Vagina (tissue), 2 donors: ENCODE measurements at regions not wholly inside any gene's neighbourhood (a gene's known extent, or its start where the extent isn't known, plus 50 kb on each side); places are given as distances from the start of the nearest gene placed in this dataset.

Experiments used
- POLR2A ChIP-seq, 2 donors: fragments of 450-650 bp; IDR thresholded peaks; one replicate each; pipeline ENCODE4 v1.6.1; 2017; ENCODE audit warnings: antibody characterized with exemption in 2 of 2, mild to moderate bottlenecking in 2 of 2, moderate library complexity in 2 of 2
- POLR2AphosphoS5 ChIP-seq, 2 donors: sonication (generic); formaldehyde crosslinking; IDR thresholded peaks; one replicate each; pipeline ENCODE4 v1.9.0; 2017; ENCODE audit warnings: antibody characterized with exemption in 2 of 2, mild to moderate bottlenecking in 2 of 2, low read depth in 1 of 2; ENCODE audit not compliant: insufficient read depth in 1 of 2
- TF ChIP-seq, protein P1 (sequence below), 3 experiments: fragments of 450-650 bp in 2 of 3; fragments of 200-600 bp in 1 of 3; sonication (generic) in 1 of 3; IDR thresholded peaks; one replicate each; pipeline ENCODE4 v1.5.1; 2017 to 2019; ENCODE audit warnings: antibody characterized with exemption in 3 of 3, mild to moderate bottlenecking in 2 of 3, moderate library complexity in 2 of 3

DNA sequence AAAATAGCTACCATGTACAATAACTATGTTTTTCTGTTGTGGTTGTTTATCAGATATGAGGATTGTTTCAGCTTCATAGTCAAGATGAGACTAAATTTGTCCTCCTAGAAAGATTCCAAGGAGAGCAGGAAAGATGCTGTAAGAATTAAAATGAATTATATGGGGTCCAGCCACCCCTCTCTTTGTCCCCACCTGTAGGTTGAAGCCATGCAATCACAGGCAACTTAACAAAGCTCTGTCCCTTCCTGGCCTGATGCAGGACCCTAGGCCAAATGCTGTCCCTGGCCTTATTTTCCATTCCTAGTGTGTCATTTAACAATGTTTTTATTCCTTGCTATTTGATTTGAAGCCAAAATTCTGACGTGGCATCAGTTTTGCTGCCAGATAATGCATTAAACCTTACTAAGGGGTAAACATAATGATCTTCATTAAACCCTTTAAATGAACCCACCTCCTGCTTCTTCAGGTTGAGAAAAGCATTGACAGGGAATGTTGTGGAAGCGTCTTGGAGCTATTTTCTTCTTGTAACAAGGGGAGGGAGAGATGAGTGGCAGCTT lies 240.9 kb upstream of the ZNF521 start:
- TF ChIP-seq, protein P1, sequence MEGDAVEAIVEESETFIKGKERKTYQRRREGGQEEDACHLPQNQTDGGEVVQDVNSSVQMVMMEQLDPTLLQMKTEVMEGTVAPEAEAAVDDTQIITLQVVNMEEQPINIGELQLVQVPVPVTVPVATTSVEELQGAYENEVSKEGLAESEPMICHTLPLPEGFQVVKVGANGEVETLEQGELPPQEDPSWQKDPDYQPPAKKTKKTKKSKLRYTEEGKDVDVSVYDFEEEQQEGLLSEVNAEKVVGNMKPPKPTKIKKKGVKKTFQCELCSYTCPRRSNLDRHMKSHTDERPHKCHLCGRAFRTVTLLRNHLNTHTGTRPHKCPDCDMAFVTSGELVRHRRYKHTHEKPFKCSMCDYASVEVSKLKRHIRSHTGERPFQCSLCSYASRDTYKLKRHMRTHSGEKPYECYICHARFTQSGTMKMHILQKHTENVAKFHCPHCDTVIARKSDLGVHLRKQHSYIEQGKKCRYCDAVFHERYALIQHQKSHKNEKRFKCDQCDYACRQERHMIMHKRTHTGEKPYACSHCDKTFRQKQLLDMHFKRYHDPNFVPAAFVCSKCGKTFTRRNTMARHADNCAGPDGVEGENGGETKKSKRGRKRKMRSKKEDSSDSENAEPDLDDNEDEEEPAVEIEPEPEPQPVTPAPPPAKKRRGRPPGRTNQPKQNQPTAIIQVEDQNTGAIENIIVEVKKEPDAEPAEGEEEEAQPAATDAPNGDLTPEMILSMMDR (IDR thresholded peaks at IDR 0.05), result no peak
- TF ChIP-seq POLR2A (IDR thresholded peaks at IDR 0.05) (no peak), POLR2AphosphoS5 (IDR thresholded peaks at IDR 0.05; ENCODE audit: insufficient read depth in 1 of 2, low read depth in 1 of 2) (no peak)
